GM12878 (cell line): ENCODE measurements at regions not wholly inside any gene's neighbourhood (a gene's known extent, or its start where the extent isn't known, plus 50 kb on each side); places are given as distances from the start of the nearest gene placed in this dataset.

Experiments
- ATAC-seq: fragments of 200-7000 bp; cut with Tn5 transposase; 3 replicates; pipeline ENCODE4 v1.9.1; 2020; ENCODE audit warnings: mild to moderate bottlenecking, moderate library complexity
- BruUV-seq: library from RNA; stranded (reverse); fragments of 400-500 nt; replicated peaks from 2 replicates; lab custom pipeline; 2021; lab: Mats Ljungman, UMichigan
- CTCF ChIA-PET: fragments of 300-600 bp; sonication (Branson Sonifier 250); formaldehyde crosslinking; extraction: SDS; loops from one replicate; lab custom pipeline; 2021; ENCODE audit warnings: inconsistent platforms; lab: Yijun Ruan, JAX
- POLR2A ChIA-PET: fragments of 350-600 bp; formaldehyde crosslinking; extraction: SDS; loops from one replicate; lab custom pipeline; 2021; ENCODE audit warnings: inconsistent platforms; lab: Charles Lee
- RAD21 ChIA-PET: fragments of 300-600 bp; sonication (Branson Sonifier 250); formaldehyde crosslinking; loops from one replicate; lab custom pipeline; 2023; ENCODE audit warnings: antibody characterized with exemption; ENCODE audit not compliant: unreplicated experiment; lab: Charles Lee
- SMC1A ChIA-PET: fragments of 300-600 bp; sonication (Branson Sonifier 250); formaldehyde crosslinking; loops from one replicate; lab custom pipeline; 2023; ENCODE audit not compliant: unreplicated experiment, uncharacterized antibody; lab: Charles Lee
- DNase-seq: peaks from one replicate; pipeline ENCODE4 v3.0.0-alpha.2; 2011; ENCODE audit warnings: low read depth, low spot score
- FAIRE-seq: peaks from 3 replicates; lab custom pipeline; 2011; peaks lifted over from hg19 to GRCh38; lab: Jason Lieb, UNC
- H2AFZ ChIP-seq: 2 replicates; pipeline ENCODE4 v1.6.0; 2011; ENCODE audit warnings: low read depth, low read length, control low read depth; ENCODE audit not compliant: control insufficient read depth
- H3K27ac ChIP-seq: 2 replicates; pipeline ENCODE4 v1.5.1; 2011; ENCODE audit warnings: control low read depth; ENCODE audit not compliant: control insufficient read depth, insufficient read depth
- H3K27me3 ChIP-seq, 2 experiments: replicated peaks in 1 of 2; 2 replicates each; pipeline versions ENCODE4 v1.6.0 to v1.6.1; 2011; ENCODE audit warnings: low read length in 1 of 2; ENCODE audit not compliant: control insufficient read depth in 2 of 2, insufficient read depth in 2 of 2
- H3K36me3 ChIP-seq, 2 experiments: 2 replicates each; pipeline ENCODE4 v1.5.1; 2011; ENCODE audit warnings: low read length in 1 of 2; ENCODE audit not compliant: control insufficient read depth in 2 of 2, insufficient read depth in 2 of 2
- H3K4me1 ChIP-seq: 2 replicates; pipeline ENCODE4 v1.6.1; 2011; ENCODE audit warnings: mild to moderate bottlenecking, low read length, moderate library complexity, mixed read lengths; ENCODE audit not compliant: control insufficient read depth, insufficient read depth
- H3K4me2 ChIP-seq: 2 replicates; pipeline ENCODE4 v1.6.0; 2011; ENCODE audit warnings: control low read depth; ENCODE audit not compliant: control insufficient read depth, insufficient read depth
- H3K4me3 ChIP-seq: fragments of 200-600 bp; sonication (generic); 2 replicates; pipeline ENCODE4 v1.5.1; 2016
- H3K79me2 ChIP-seq: 2 replicates; pipeline ENCODE4 v1.6.0; 2011; ENCODE audit warnings: low read length; ENCODE audit not compliant: control insufficient read depth, insufficient read depth
- H3K9ac ChIP-seq: 2 replicates; pipeline ENCODE4 v1.8.0; 2011; ENCODE audit warnings: low read length, control low read depth, mixed read lengths; ENCODE audit not compliant: control insufficient read depth, insufficient read depth
- H3K9me3 ChIP-seq: replicated peaks from 3 replicates; pipeline ENCODE4 v1.5.1; 2011; ENCODE audit warnings: mild to moderate bottlenecking, low read length; ENCODE audit not compliant: control insufficient read depth, insufficient read depth
- H4K20me1 ChIP-seq: 2 replicates; pipeline ENCODE4 v1.6.0; 2011; ENCODE audit not compliant: control insufficient read depth, insufficient read depth
- ESRRA ChIP-seq: IDR thresholded peaks from 2 replicates; pipeline ENCODE4 v1.6.1; 2012; ENCODE audit warnings: mild to moderate bottlenecking, low read length, improper control_type of control experiment
- GABPA ChIP-seq: IDR thresholded peaks from 2 replicates; pipeline ENCODE4 v1.6.1; 2014; ENCODE audit warnings: antibody characterized with exemption, low read depth, mild to moderate bottlenecking, inconsistent platforms
- HDAC6 ChIP-seq: fragments of 200-600 bp; sonication (generic); IDR thresholded peaks from one replicate; pipeline ENCODE4 v1.8.0; 2017; ENCODE audit warnings: antibody characterized with exemption; ENCODE audit not compliant: unreplicated experiment
- IKZF2 ChIP-seq, 2 experiments: fragments of 450-650 bp; IDR thresholded peaks; 2 replicates each; pipeline ENCODE4 v1.6.1; 2017; ENCODE audit warnings: mild to moderate bottlenecking in 2 of 2, moderate library complexity in 2 of 2
- KLF5 ChIP-seq: fragments of 450-650 bp; IDR thresholded peaks from 2 replicates; pipeline ENCODE4 v1.6.1; 2014; ENCODE audit warnings: mild to moderate bottlenecking; ENCODE audit not compliant: partially characterized antibody
- MTA2 ChIP-seq: fragments of 450-650 bp; IDR thresholded peaks from 2 replicates; pipeline ENCODE4 v1.6.1; 2016; ENCODE audit warnings: low read depth, mild to moderate bottlenecking, moderate library complexity
- POLR2AphosphoS2 ChIP-seq: IDR thresholded peaks from 2 replicates; pipeline ENCODE4 v1.6.1; 2011; ENCODE audit warnings: low read depth, mild to moderate bottlenecking, low read length, improper control_type of control experiment, moderate library complexity
- RB1 ChIP-seq: fragments of 450-650 bp; formaldehyde crosslinking; IDR thresholded peaks from 2 replicates; pipeline ENCODE4 v1.6.1; 2017; ENCODE audit warnings: mild to moderate bottlenecking, borderline replicate concordance
- SREBF2 ChIP-seq: IDR thresholded peaks from 2 replicates; pipeline ENCODE4 v1.6.1; 2012; ENCODE audit warnings: mild to moderate bottlenecking, low read length
- WRNIP1 ChIP-seq: IDR thresholded peaks from 2 replicates; pipeline ENCODE4 v1.6.1; 2011; ENCODE audit warnings: low read depth, low read length, improper control_type of control experiment, borderline replicate concordance
- ZBED1 ChIP-seq: IDR thresholded peaks from 2 replicates; pipeline ENCODE4 v1.6.1; 2016; ENCODE audit warnings: borderline replicate concordance
- WGBS: methylation state at CpG from one replicate; pipeline ENCODE4 v1.1.6; 2016; ENCODE audit warnings: low lambda C conversion rate; ENCODE audit not compliant: insufficient replicate concordance, insufficient coverage; ENCODE audit errors: missing lambda C conversion rate; 5-methylcytosine and 5-hydroxymethylcytosine counted together
- in situ Hi-C: fragments of 300-500 bp; cut with MboI; formaldehyde crosslinking; loops from 9 replicates; pipeline ENCODE4 v1.14.3; 2018; ENCODE audit warnings: mixed read lengths
- intact Hi-C: fragments of 100-400 bp; cut with micrococcal nuclease; formaldehyde crosslinking; loops from one replicate; pipeline ENCODE4 v1.14.2; 2022; ENCODE audit not compliant: unreplicated experiment
- TF ChIP-seq, protein P1 (sequence below): fragments of 450-650 bp; IDR thresholded peaks from 2 replicates; pipeline ENCODE4 v1.6.1; 2017; ENCODE audit warnings: mild to moderate bottlenecking, moderate library complexity
- TF ChIP-seq, protein P2 (sequence below): fragments of 450-650 bp; IDR thresholded peaks from 2 replicates; pipeline ENCODE4 v1.6.1; 2017; ENCODE audit warnings: antibody characterized with exemption, mild to moderate bottlenecking, moderate library complexity
- TF ChIP-seq, protein P3 (sequence below): IDR thresholded peaks from 2 replicates; pipeline ENCODE4 v1.6.1; 2012; ENCODE audit warnings: low read depth, low read length, improper control_type of control experiment
- TF ChIP-seq, protein P4 (sequence below): IDR thresholded peaks from 2 replicates; pipeline ENCODE4 v1.6.1; 2011; ENCODE audit warnings: mild to moderate bottlenecking, low read depth, low read length, moderate library complexity; ENCODE audit not compliant: insufficient replicate concordance
- TF ChIP-seq, protein P5 (sequence below): IDR thresholded peaks from 2 replicates; pipeline ENCODE4 v1.6.1; 2011; ENCODE audit warnings: borderline replicate concordance, low read depth, mild to moderate bottlenecking, moderate library complexity, low read length; ENCODE audit not compliant: insufficient read depth, poor library complexity, severe bottlenecking

DNA sequence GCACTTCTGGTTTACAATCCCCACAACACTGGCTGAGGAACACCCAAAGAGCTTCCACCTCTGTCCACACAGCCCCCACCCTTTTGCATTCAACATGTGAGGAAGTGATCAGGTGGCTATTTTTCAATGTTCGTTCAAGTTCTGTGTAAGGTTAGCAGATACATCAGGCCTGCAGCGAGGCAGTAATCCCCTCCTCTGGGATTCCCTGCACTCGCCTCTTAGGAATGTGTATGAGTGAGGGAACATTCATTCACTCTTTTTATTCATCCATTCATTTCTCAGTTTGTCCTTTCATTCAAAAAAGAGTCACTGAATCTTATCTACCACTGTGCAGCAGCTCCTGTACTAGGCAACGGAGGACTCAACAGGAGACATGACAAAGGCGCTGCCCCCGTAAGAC is 236.4 kb upstream of the PRDM1 start:
- WGBS, result 54% methylated on average over 6 of the region's 6 CpGs
- ChIA-PET SMC1A (no interaction called here), CTCF (no interaction called here), RAD21 (no interaction called here), POLR2A (no interaction called here)
- no peak for FAIRE-seq
- ATAC-seq, result no peak
- no peaks in the 10 kb centered on the region for H3K36me3 ChIP-seq
- no peaks in the 10 kb centered on the region for H3K9me3 ChIP-seq
- BruUV-seq, result no TSS peak
- intact Hi-C loops, result no loop called here
- no peak for DNase-seq
- no peaks in the 10 kb centered on the region for H4K20me1 ChIP-seq
- H3K9ac ChIP-seq, result no peak overlapping the region
- H3K27ac ChIP-seq, result no peak overlapping the region
- in situ Hi-C loops, result no loop called here
- no peak overlapping the region for H3K4me2 ChIP-seq
- no peaks in the 10 kb centered on the region for H3K4me1 ChIP-seq
- H3K4me3 ChIP-seq, result no peak overlapping the region
- no peaks in the 10 kb centered on the region for H3K79me2 ChIP-seq
- no peaks in the 10 kb centered on the region for H3K27me3 ChIP-seq
- H2AFZ ChIP-seq, result no peak overlapping the region
- TF ChIP-seq WRNIP1 (no peak), POLR2AphosphoS2 (no peak), GABPA (no peak), RB1 (no peak), HDAC6 (no peak), MTA2 (no peak), ZBED1 (no peak), ESRRA (no peak), IKZF2 (IDR thresholded peaks at IDR 0.05) (no peak), SREBF2 (no peak), KLF5 (no peak)
- TF ChIP-seq, protein P1, sequence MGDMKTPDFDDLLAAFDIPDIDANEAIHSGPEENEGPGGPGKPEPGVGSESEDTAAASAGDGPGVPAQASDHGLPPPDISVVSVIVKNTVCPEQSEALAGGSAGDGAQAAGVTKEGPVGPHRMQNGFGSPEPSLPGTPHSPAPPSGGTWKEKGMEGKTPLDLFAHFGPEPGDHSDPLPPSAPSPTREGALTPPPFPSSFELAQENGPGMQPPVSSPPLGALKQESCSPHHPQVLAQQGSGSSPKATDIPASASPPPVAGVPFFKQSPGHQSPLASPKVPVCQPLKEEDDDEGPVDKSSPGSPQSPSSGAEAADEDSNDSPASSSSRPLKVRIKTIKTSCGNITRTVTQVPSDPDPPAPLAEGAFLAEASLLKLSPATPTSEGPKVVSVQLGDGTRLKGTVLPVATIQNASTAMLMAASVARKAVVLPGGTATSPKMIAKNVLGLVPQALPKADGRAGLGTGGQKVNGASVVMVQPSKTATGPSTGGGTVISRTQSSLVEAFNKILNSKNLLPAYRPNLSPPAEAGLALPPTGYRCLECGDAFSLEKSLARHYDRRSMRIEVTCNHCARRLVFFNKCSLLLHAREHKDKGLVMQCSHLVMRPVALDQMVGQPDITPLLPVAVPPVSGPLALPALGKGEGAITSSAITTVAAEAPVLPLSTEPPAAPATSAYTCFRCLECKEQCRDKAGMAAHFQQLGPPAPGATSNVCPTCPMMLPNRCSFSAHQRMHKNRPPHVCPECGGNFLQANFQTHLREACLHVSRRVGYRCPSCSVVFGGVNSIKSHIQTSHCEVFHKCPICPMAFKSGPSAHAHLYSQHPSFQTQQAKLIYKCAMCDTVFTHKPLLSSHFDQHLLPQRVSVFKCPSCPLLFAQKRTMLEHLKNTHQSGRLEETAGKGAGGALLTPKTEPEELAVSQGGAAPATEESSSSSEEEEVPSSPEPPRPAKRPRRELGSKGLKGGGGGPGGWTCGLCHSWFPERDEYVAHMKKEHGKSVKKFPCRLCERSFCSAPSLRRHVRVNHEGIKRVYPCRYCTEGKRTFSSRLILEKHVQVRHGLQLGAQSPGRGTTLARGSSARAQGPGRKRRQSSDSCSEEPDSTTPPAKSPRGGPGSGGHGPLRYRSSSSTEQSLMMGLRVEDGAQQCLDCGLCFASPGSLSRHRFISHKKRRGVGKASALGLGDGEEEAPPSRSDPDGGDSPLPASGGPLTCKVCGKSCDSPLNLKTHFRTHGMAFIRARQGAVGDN, result no peak
- TF ChIP-seq, protein P2, sequence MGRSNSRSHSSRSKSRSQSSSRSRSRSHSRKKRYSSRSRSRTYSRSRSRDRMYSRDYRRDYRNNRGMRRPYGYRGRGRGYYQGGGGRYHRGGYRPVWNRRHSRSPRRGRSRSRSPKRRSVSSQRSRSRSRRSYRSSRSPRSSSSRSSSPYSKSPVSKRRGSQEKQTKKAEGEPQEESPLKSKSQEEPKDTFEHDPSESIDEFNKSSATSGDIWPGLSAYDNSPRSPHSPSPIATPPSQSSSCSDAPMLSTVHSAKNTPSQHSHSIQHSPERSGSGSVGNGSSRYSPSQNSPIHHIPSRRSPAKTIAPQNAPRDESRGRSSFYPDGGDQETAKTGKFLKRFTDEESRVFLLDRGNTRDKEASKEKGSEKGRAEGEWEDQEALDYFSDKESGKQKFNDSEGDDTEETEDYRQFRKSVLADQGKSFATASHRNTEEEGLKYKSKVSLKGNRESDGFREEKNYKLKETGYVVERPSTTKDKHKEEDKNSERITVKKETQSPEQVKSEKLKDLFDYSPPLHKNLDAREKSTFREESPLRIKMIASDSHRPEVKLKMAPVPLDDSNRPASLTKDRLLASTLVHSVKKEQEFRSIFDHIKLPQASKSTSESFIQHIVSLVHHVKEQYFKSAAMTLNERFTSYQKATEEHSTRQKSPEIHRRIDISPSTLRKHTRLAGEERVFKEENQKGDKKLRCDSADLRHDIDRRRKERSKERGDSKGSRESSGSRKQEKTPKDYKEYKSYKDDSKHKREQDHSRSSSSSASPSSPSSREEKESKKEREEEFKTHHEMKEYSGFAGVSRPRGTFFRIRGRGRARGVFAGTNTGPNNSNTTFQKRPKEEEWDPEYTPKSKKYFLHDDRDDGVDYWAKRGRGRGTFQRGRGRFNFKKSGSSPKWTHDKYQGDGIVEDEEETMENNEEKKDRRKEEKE, result no peak
- TF ChIP-seq, protein P3, sequence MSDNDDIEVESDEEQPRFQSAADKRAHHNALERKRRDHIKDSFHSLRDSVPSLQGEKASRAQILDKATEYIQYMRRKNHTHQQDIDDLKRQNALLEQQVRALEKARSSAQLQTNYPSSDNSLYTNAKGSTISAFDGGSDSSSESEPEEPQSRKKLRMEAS, result no peak
- TF ChIP-seq, protein P4, sequence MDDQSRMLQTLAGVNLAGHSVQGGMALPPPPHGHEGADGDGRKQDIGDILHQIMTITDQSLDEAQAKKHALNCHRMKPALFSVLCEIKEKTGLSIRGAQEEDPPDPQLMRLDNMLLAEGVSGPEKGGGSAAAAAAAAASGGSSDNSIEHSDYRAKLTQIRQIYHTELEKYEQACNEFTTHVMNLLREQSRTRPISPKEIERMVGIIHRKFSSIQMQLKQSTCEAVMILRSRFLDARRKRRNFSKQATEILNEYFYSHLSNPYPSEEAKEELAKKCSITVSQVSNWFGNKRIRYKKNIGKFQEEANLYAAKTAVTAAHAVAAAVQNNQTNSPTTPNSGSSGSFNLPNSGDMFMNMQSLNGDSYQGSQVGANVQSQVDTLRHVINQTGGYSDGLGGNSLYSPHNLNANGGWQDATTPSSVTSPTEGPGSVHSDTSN, result no peak
- TF ChIP-seq, protein P5, sequence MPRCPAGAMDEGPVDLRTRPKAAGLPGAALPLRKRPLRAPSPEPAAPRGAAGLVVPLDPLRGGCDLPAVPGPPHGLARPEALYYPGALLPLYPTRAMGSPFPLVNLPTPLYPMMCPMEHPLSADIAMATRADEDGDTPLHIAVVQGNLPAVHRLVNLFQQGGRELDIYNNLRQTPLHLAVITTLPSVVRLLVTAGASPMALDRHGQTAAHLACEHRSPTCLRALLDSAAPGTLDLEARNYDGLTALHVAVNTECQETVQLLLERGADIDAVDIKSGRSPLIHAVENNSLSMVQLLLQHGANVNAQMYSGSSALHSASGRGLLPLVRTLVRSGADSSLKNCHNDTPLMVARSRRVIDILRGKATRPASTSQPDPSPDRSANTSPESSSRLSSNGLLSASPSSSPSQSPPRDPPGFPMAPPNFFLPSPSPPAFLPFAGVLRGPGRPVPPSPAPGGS, result no peak
